OCI-LY7 (cell line): ENCODE measurements at regions not wholly inside any gene's neighbourhood (a gene's known extent, or its start where the extent isn't known, plus 50 kb on each side); places are given as distances from the start of the nearest gene placed in this dataset.

ENCODE experiments used
- BruUV-seq: library from RNA; stranded (reverse); fragments of 400-500 nt; replicated peaks from 2 replicates; lab custom pipeline; 2021; lab: Mats Ljungman, UMichigan
- CTCF ChIA-PET: fragments of 300-600 bp; sonication (Branson Sonifier 250); formaldehyde crosslinking; loops from one replicate; lab custom pipeline; 2022; ENCODE audit warnings: antibody characterized with exemption; ENCODE audit not compliant: unreplicated experiment; lab: Charles Lee
- POLR2A ChIA-PET: fragments of 300-600 bp; sonication (Branson Sonifier 250); formaldehyde crosslinking; loops from one replicate; lab custom pipeline; 2022; ENCODE audit warnings: antibody characterized with exemption; lab: Charles Lee
- DNase-seq: peaks from one replicate; pipeline ENCODE4 v3.0.0-alpha.2; 2015; ENCODE audit warnings: low spot score
- H2AFZ ChIP-seq: fragments of 200-600 bp; sonication (generic), shearing (Covaris generic); 2 replicates; pipeline ENCODE4 v1.6.1; 2014; ENCODE audit warnings: mild to moderate bottlenecking, antibody characterized with exemption, low read length, moderate library complexity
- H3K27ac ChIP-seq: fragments of 200-600 bp; sonication (generic); 2 replicates; pipeline ENCODE4 v1.5.1; 2014; ENCODE audit warnings: mixed run types, low read depth, mild to moderate bottlenecking, moderate library complexity, low read length, inconsistent platforms; ENCODE audit not compliant: poor library complexity, severe bottlenecking
- H3K36me3 ChIP-seq: fragments of 200-600 bp; sonication (generic); 2 replicates; pipeline ENCODE4 v1.6.1; 2014; ENCODE audit warnings: mild to moderate bottlenecking, antibody characterized with exemption, low read length, moderate library complexity, mixed read lengths; ENCODE audit not compliant: insufficient read depth
- H3K4me1 ChIP-seq: fragments of 200-600 bp; sonication (generic); 2 replicates; pipeline ENCODE4 v1.5.1; 2014; ENCODE audit warnings: mild to moderate bottlenecking, low read length; ENCODE audit not compliant: insufficient read depth, poor library complexity, severe bottlenecking
- H3K4me2 ChIP-seq: fragments of 200-600 bp; sonication (generic); 2 replicates; pipeline ENCODE4 v1.6.1; 2014; ENCODE audit warnings: mild to moderate bottlenecking, low read length
- H3K4me3 ChIP-seq: fragments of 200-600 bp; sonication (generic); 2 replicates; pipeline ENCODE4 v1.5.1; 2014; ENCODE audit warnings: mild to moderate bottlenecking, low read depth, low read length; ENCODE audit not compliant: poor library complexity, severe bottlenecking
- H3K79me2 ChIP-seq: fragments of 200-600 bp; sonication (generic); 2 replicates; pipeline ENCODE4 v1.6.1; 2016; ENCODE audit warnings: low read depth, mild to moderate bottlenecking, low read length, moderate library complexity, mixed read lengths; ENCODE audit not compliant: insufficient read depth
- H3K9me2 ChIP-seq: fragments of 200-600 bp; sonication (generic); 2 replicates; pipeline ENCODE4 v1.6.1; 2016; ENCODE audit warnings: mild to moderate bottlenecking, low read length, mixed read lengths; ENCODE audit not compliant: insufficient read depth
- H3K9me3 ChIP-seq: fragments of 200-600 bp; sonication (generic); 2 replicates; pipeline ENCODE4 v1.6.1; 2014; ENCODE audit warnings: mild to moderate bottlenecking, mixed run types, low read length, mixed read lengths
- H4K20me1 ChIP-seq: fragments of 200-600 bp; sonication (generic); 2 replicates; pipeline ENCODE4 v1.6.1; 2014; ENCODE audit warnings: mild to moderate bottlenecking, antibody characterized with exemption, low read length, moderate library complexity, mixed read lengths; ENCODE audit not compliant: insufficient read depth
- CTCF ChIP-seq: fragments of 200-600 bp; sonication (generic); conservative IDR thresholded peaks from 2 replicates; pipeline ENCODE4 v1.5.1; 2014; ENCODE audit warnings: mild to moderate bottlenecking, antibody characterized with exemption, low read length, moderate library complexity, mixed read lengths
- EZH2phosphoT487 ChIP-seq: fragments of 200-600 bp; sonication (generic); IDR thresholded peaks from 2 replicates; pipeline ENCODE4 v1.6.1; 2018; ENCODE audit warnings: low read depth, borderline replicate concordance, mild to moderate bottlenecking, mixed run types, antibody characterized with exemption, low read length, moderate library complexity, mixed read lengths
- intact Hi-C: fragments of 100-400 bp; cut with micrococcal nuclease; formaldehyde crosslinking; loops from one replicate; pipeline ENCODE4 v1.10.0; 2022; ENCODE audit not compliant: unreplicated experiment

- TF ChIP-seq CTCF (no peak), EZH2phosphoT487 (no peak)
- Histone ChIP-seq H3K4me3 (no peak overlapping the region), H3K9me3 (peaks cover 47% of the 10 kb centered on the region), H3K27ac (no peak overlapping the region), H3K4me2 (no peak overlapping the region), H2AFZ (no peak overlapping the region), H3K79me2 (no peaks in the 10 kb centered on the region), H3K9me2 (no peaks in the 10 kb centered on the region), H3K4me1 (peaks cover 25% of the 10 kb centered on the region), H3K36me3 (no peaks in the 10 kb centered on the region; the same call in 1 of the 2 replicates), H4K20me1 (no peaks in the 10 kb centered on the region)
- intact Hi-C loops, result no loop called here
- CTCF ChIA-PET, result no interaction called here
- BruUV-seq, result no TSS peak
- POLR2A ChIA-PET, result interaction anchor here (0.6 kb wide), 1 partner anchor 1953 kb away, joined by 5 read pairs; no protein-coding TSS in a partner anchor
- no peak for DNase-seq
Measured at GRCh38 chr1:4005431-4005830, 105.4 kb upstream of the C1orf174 start.

GRCh38 chr1:4006676-4007374 lies 106.8 kb upstream of the C1orf174 start:
- H3K27ac ChIP-seq, result peak overlapping the region; percentile 95
- H3K9me2 ChIP-seq, result no peaks in the 10 kb centered on the region
- no peak overlapping the region for H2AFZ ChIP-seq
- TF ChIP-seq CTCF, result no peak
- TF ChIP-seq EZH2phosphoT487, result no peak
- intact Hi-C loops, result loop anchor here (1.0 kb wide), 2 partner anchors 20 to 40 kb away; no protein-coding TSS in a partner anchor
- CTCF ChIA-PET, result no interaction called here
- H3K36me3 ChIP-seq, result no peaks in the 10 kb centered on the region; the same call in 1 of the 2 replicates
- peaks cover 53% of the 10 kb centered on the region for H3K9me3 ChIP-seq
- H4K20me1 ChIP-seq, result no peaks in the 10 kb centered on the region
- no TSS peak for BruUV-seq
- POLR2A ChIA-PET, result no interaction called here
- no peak overlapping the region for H3K4me2 ChIP-seq
- peak; percentile 72 for DNase-seq
- no peak overlapping the region for H3K4me3 ChIP-seq
- H3K4me1 ChIP-seq, result peaks cover 25% of the 10 kb centered on the region
- H3K79me2 ChIP-seq, result no peaks in the 10 kb centered on the region

- Histone ChIP-seq H3K4me3 (no peak overlapping the region), H3K9me2 (no peaks in the 10 kb centered on the region), H3K4me1 (peaks cover 35% of the 10 kb centered on the region), H3K79me2 (no peaks in the 10 kb centered on the region), H4K20me1 (no peaks in the 10 kb centered on the region), H3K4me2 (no peak overlapping the region), H3K9me3 (peaks cover 50% of the 10 kb centered on the region), H2AFZ (no peak overlapping the region), H3K27ac (no peak overlapping the region), H3K36me3 (no peaks in the 10 kb centered on the region; the same call in 1 of the 2 replicates)
- DNase-seq, result no peak
- no TSS peak for BruUV-seq
- ChIA-PET POLR2A (no interaction called here), CTCF (no interaction called here)
- no peak for TF ChIP-seq CTCF
- TF ChIP-seq EZH2phosphoT487, result no peak
- intact Hi-C loops, result no loop called here
Measured at GRCh38 chr1:4010284-4010683, 110.2 kb upstream of the C1orf174 start.
